ENCODE measurements at regions not wholly inside any gene's neighbourhood (a gene's known extent, or its start where the extent isn't known, plus 50 kb on each side); places are given as distances from the start of the nearest gene placed in this dataset.

DNA sequence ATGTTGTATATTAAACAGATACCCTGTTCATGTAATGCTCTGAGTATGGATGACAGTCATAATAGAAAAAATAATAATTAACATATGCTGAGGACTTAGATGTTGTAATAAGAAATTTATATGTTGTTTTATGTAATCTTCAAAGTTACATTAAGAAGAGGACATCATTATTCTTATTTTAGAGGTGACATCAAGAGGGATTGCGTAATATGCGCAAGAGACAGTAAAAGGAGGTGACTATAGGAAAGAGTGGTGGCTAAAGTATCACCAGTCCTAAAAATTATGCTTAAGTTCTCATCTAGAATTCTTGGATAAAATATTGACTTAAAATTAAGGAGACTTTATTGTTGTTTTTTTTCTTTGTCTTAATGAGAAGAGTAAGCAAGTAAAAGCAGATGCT lies 323.9 kb downstream of the KCNC2 start:
- Histone ChIP-seq H3K9me3 (no peaks in the 10 kb centered on the region), H3K4me1 (ENCODE audit: control insufficient read depth in 1 of 2, low read depth in 2 of 2) (peaks cover 4 to 5% of the 10 kb centered on the region in 2 donors), H3K27me3 (replicated peaks; ENCODE audit: insufficient read depth) (no peaks in the 10 kb centered on the region), H3K27ac (no peak overlapping the region), H3K36me3 (no peaks in the 10 kb centered on the region), H3K4me3 (no peak overlapping the region)
- TF ChIP-seq, protein P1, sequence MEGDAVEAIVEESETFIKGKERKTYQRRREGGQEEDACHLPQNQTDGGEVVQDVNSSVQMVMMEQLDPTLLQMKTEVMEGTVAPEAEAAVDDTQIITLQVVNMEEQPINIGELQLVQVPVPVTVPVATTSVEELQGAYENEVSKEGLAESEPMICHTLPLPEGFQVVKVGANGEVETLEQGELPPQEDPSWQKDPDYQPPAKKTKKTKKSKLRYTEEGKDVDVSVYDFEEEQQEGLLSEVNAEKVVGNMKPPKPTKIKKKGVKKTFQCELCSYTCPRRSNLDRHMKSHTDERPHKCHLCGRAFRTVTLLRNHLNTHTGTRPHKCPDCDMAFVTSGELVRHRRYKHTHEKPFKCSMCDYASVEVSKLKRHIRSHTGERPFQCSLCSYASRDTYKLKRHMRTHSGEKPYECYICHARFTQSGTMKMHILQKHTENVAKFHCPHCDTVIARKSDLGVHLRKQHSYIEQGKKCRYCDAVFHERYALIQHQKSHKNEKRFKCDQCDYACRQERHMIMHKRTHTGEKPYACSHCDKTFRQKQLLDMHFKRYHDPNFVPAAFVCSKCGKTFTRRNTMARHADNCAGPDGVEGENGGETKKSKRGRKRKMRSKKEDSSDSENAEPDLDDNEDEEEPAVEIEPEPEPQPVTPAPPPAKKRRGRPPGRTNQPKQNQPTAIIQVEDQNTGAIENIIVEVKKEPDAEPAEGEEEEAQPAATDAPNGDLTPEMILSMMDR (IDR thresholded peaks at IDR 0.05) = no peak
- no peak for ATAC-seq (ENCODE audit: insufficient number of reproducible peaks, low FRiP score, low read depth)
- no peak for DNase-seq (ENCODE audit: low spot score)

DNA sequence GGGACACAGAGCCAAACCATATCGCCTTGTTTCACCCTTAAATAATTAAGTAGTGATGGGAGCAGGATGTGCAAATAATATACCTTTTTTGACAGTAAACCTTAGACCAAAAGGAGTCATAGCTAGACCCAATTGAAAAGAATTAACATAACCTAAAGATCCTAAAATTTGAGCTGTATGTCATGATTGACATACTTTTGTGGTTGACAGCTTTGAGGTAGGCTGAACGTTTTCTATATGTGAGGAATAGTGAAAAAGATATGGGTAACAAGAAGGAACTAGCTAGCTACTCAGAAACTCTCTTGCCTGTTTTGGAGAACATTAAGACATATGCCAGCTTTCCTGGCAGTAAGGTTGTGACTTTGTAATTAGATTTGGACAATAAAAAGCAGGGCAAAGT lies 320.6 kb downstream of the KCNC2 start:
- Histone ChIP-seq H3K36me3 (no peaks in the 10 kb centered on the region), H3K9me3 (no peaks in the 10 kb centered on the region), H3K27ac (no peak overlapping the region), H3K4me1 (ENCODE audit: control insufficient read depth in 1 of 2, low read depth in 2 of 2) (peaks cover 4 to 5% of the 10 kb centered on the region in 2 donors), H3K27me3 (replicated peaks; ENCODE audit: insufficient read depth) (no peaks in the 10 kb centered on the region), H3K4me3 (no peak overlapping the region)
- ATAC-seq (ENCODE audit: insufficient number of reproducible peaks, low FRiP score, low read depth) (no peak), DNase-seq (ENCODE audit: low spot score) (no peak)
- TF ChIP-seq, protein P1 (IDR thresholded peaks at IDR 0.05) = no peak

GRCh38 chr12:74889563-74890236 lies 319.9 kb downstream of the KCNC2 start:
- H3K27ac ChIP-seq = no peak overlapping the region
- TF ChIP-seq, protein P1 (IDR thresholded peaks at IDR 0.05) = no peak
- H3K4me3 ChIP-seq = no peak overlapping the region
- no peaks in the 10 kb centered on the region for H3K27me3 ChIP-seq (replicated peaks; ENCODE audit: insufficient read depth)
- no peaks in the 10 kb centered on the region for H3K9me3 ChIP-seq
- peaks cover 4 to 5% of the 10 kb centered on the region in 2 donors for H3K4me1 ChIP-seq (ENCODE audit: control insufficient read depth in 1 of 2, low read depth in 2 of 2)
- H3K36me3 ChIP-seq = no peaks in the 10 kb centered on the region
- no peak for DNase-seq (ENCODE audit: low spot score)
- ATAC-seq (ENCODE audit: insufficient number of reproducible peaks, low FRiP score, low read depth) = no peak

- Histone ChIP-seq H3K4me3 (no peak overlapping the region), H3K4me1 (ENCODE audit: control insufficient read depth in 1 of 2, low read depth in 2 of 2) (peaks cover 4 to 5% of the 10 kb centered on the region in 2 donors), H3K9me3 (no peaks in the 10 kb centered on the region), H3K27ac (no peak overlapping the region), H3K27me3 (replicated peaks; ENCODE audit: insufficient read depth) (no peaks in the 10 kb centered on the region), H3K36me3 (no peaks in the 10 kb centered on the region)
- TF ChIP-seq, protein P1 (IDR thresholded peaks at IDR 0.05) = no peak
- DNase-seq (ENCODE audit: low spot score) = no peak
- peak; percentile 82 for ATAC-seq (ENCODE audit: insufficient number of reproducible peaks, low FRiP score, low read depth)
Observed at GRCh38 chr12:74890237-74890599, 319.4 kb downstream of the KCNC2 start.

- no peaks in the 10 kb centered on the region for H3K9me3 ChIP-seq
- DNase-seq (ENCODE audit: low spot score) (no peak), ATAC-seq (ENCODE audit: insufficient number of reproducible peaks, low FRiP score, low read depth) (no peak)
- H3K4me3 ChIP-seq = no peak overlapping the region
- H3K27me3 ChIP-seq (replicated peaks; ENCODE audit: insufficient read depth) = no peaks in the 10 kb centered on the region
- no peak overlapping the region for H3K27ac ChIP-seq
- TF ChIP-seq, protein P1 (IDR thresholded peaks at IDR 0.05) = no peak
- peaks cover 4 to 5% of the 10 kb centered on the region in 2 donors for H3K4me1 ChIP-seq (ENCODE audit: control insufficient read depth in 1 of 2, low read depth in 2 of 2)
- no peaks in the 10 kb centered on the region for H3K36me3 ChIP-seq
Observed at GRCh38 chr12:74891083-74891668, 318.5 kb downstream of the KCNC2 start.
